H1 (cell line): ENCODE measurements at regions not wholly inside any gene's neighbourhood (a gene's known extent, or its start where the extent isn't known, plus 50 kb on each side); places are given as distances from the start of the nearest gene placed in this dataset.

Experiments used
- CTCF ChIA-PET: fragments of 300-600 bp; sonication (Branson Sonifier 250); formaldehyde crosslinking; loops from one replicate; lab custom pipeline; 2021; ENCODE audit not compliant: partially characterized antibody; lab: Charles Lee
- POLR2A ChIA-PET: fragments of 300-600 bp; sonication (Branson Sonifier 250); formaldehyde crosslinking; loops from one replicate; lab custom pipeline; 2021; ENCODE audit warnings: inconsistent platforms; ENCODE audit not compliant: partially characterized antibody; lab: Charles Lee
- DNase-seq, 2 experiments: peaks; one replicate each; pipeline versions ENCODE4 v3.0.0 to v3.0.0-alpha.2; 2010 to 2022; ENCODE audit warnings: low spot score in 2 of 2, low read depth in 1 of 2, mixed read lengths in 1 of 2
- FAIRE-seq: peaks from 2 replicates; lab custom pipeline; 2011; peaks lifted over from hg19 to GRCh38; lab: Jason Lieb, UNC
- H2AFZ ChIP-seq: 2 replicates; pipeline ENCODE4 v1.8.1; 2012; ENCODE audit warnings: low read length, inconsistent platforms
- H2AK5ac ChIP-seq: 2 replicates; pipeline ENCODE4 v1.6.1; 2013; ENCODE audit warnings: low read depth, low read length
- H2BK120ac ChIP-seq: replicated peaks from 2 replicates; pipeline ENCODE3; 2013; ENCODE audit warnings: low read depth, low read length, inconsistent platforms
- H2BK12ac ChIP-seq: 2 replicates; pipeline ENCODE4 v1.6.1; 2013; ENCODE audit warnings: low read depth, low read length
- H2BK15ac ChIP-seq: 2 replicates; pipeline ENCODE4 v1.6.1; 2013; ENCODE audit warnings: low read length
- H2BK20ac ChIP-seq: 2 replicates; pipeline ENCODE4 v1.6.1; 2013; ENCODE audit warnings: low read length
- H2BK5ac ChIP-seq: 2 replicates; pipeline ENCODE4 v1.6.1; 2013; ENCODE audit warnings: low read depth, low read length
- H3K14ac ChIP-seq: 2 replicates; pipeline ENCODE4 v1.6.1; 2013; ENCODE audit warnings: inconsistent platforms; ENCODE audit not compliant: insufficient read length
- H3K18ac ChIP-seq: 2 replicates; pipeline ENCODE4 v1.6.1; 2013; ENCODE audit warnings: low read length; ENCODE audit errors: extremely low read depth
- H3K23ac ChIP-seq: 2 replicates; pipeline ENCODE4 v1.6.1; 2013; ENCODE audit warnings: inconsistent platforms; ENCODE audit not compliant: insufficient read length
- H3K23me2 ChIP-seq: 2 replicates; pipeline ENCODE4 v1.6.1; 2013; ENCODE audit warnings: low read depth, low read length
- H3K27ac ChIP-seq: 2 replicates; pipeline ENCODE4 v1.6.1; 2011; ENCODE audit warnings: low read depth, low read length, inconsistent platforms
- H3K27me3 ChIP-seq, 4 experiments: replicated peaks in 1 of 4; 1 replicate in 1 of 4; 2 replicates in 3 of 4; pipeline versions ENCODE4 v1.6.1 to v1.8.1; 2011 to 2013; ENCODE audit warnings: low read length in 3 of 4, mild to moderate bottlenecking in 3 of 4, inconsistent platforms in 2 of 4, mixed read lengths in 2 of 4, moderate library complexity in 1 of 4; ENCODE audit not compliant: control insufficient read depth in 3 of 4, insufficient read depth in 3 of 4; ENCODE audit errors: extremely low read depth in 1 of 4
- H3K36me3 ChIP-seq, 4 experiments: 2 replicates each; pipeline versions ENCODE4 v1.6.1 to v1.8.1; 2011 to 2013; ENCODE audit warnings: mild to moderate bottlenecking in 4 of 4, low read length in 3 of 4, moderate library complexity in 2 of 4, control low read depth in 1 of 4, inconsistent platforms in 1 of 4; ENCODE audit not compliant: insufficient read depth in 4 of 4, control insufficient read depth in 2 of 4
- H3K4ac ChIP-seq: replicated peaks from 2 replicates; pipeline ENCODE3; 2013; ENCODE audit warnings: low read length, low read depth, mixed read lengths, inconsistent platforms; ENCODE audit not compliant: insufficient read length
- H3K4me1 ChIP-seq, 4 experiments: replicated peaks in 1 of 4; 1 replicate in 1 of 4; 2 replicates in 3 of 4; pipeline versions ENCODE4 v1.6.1 to v1.8.1; 2011 to 2013; ENCODE audit warnings: low read length in 3 of 4, inconsistent platforms in 2 of 4, mixed read lengths in 1 of 4; ENCODE audit not compliant: insufficient read depth in 4 of 4, control insufficient read depth in 3 of 4
- H3K4me2 ChIP-seq, 2 experiments: 2 replicates each; pipeline versions ENCODE4 v1.6.1 to v1.8.1; 2011 to 2013; ENCODE audit warnings: low read depth in 2 of 2, low read length in 2 of 2, control low read depth in 1 of 2, inconsistent platforms in 1 of 2, mild to moderate bottlenecking in 1 of 2; ENCODE audit not compliant: insufficient read depth in 1 of 2
- H3K4me3 ChIP-seq, 4 experiments: fragments of 200-600, 300-600 bp in 1 of 4; sonication (generic), shearing (Covaris generic), sonication (Bioruptor Twin) in 1 of 4; 2 replicates each; pipeline versions ENCODE4 v1.5.1 to v1.8.1; 2011 to 2016; ENCODE audit warnings: low read length in 4 of 4, low read depth in 3 of 4, control low read depth in 2 of 4, inconsistent platforms in 2 of 4, mild to moderate bottlenecking in 2 of 4, mixed read lengths in 1 of 4, moderate library complexity in 1 of 4; ENCODE audit not compliant: insufficient read depth in 2 of 4; ENCODE audit errors: extremely low read depth in 1 of 4
- H3K56ac ChIP-seq: replicated peaks from 2 replicates; pipeline ENCODE3; 2013; ENCODE audit warnings: low read depth, mild to moderate bottlenecking, mixed read lengths, low read length, inconsistent platforms; ENCODE audit not compliant: insufficient read length
- H3K79me1 ChIP-seq: 2 replicates; pipeline ENCODE4 v1.6.1; 2013; ENCODE audit warnings: low read depth, low read length, control low read depth
- H3K79me2 ChIP-seq, 2 experiments: 2 replicates each; pipeline versions ENCODE4 v1.6.1 to v1.8.1; 2012 to 2013; ENCODE audit warnings: low read length in 2 of 2, mild to moderate bottlenecking in 2 of 2, inconsistent platforms in 1 of 2; ENCODE audit not compliant: insufficient read depth in 2 of 2, control insufficient read depth in 1 of 2
- H3K9ac ChIP-seq, 4 experiments: replicated peaks in 1 of 4; 1 replicate in 1 of 4; 2 replicates in 3 of 4; pipeline versions ENCODE4 v1.6.1 to v1.8.1; 2011 to 2013; ENCODE audit warnings: low read depth in 3 of 4, low read length in 3 of 4, control low read depth in 2 of 4, mild to moderate bottlenecking in 2 of 4, moderate library complexity in 2 of 4, inconsistent platforms in 1 of 4; ENCODE audit errors: extremely low read depth in 1 of 4
- H3K9me3 ChIP-seq, 2 experiments: 2 replicates each; pipeline versions ENCODE4 v1.6.1 to v1.8.1; 2012 to 2013; ENCODE audit warnings: mild to moderate bottlenecking in 2 of 2, moderate library complexity in 2 of 2, control low read depth in 1 of 2, inconsistent platforms in 1 of 2, low read depth in 1 of 2, low read length in 1 of 2, mixed read lengths in 1 of 2; ENCODE audit not compliant: insufficient read depth in 2 of 2
- H4K20me1 ChIP-seq, 2 experiments: replicated peaks in 1 of 2; 2 replicates each; pipeline versions ENCODE3 to v1.8.1; 2011 to 2013; ENCODE audit warnings: inconsistent platforms in 2 of 2, low read length in 2 of 2, mild to moderate bottlenecking in 1 of 2; ENCODE audit not compliant: insufficient read depth in 2 of 2, control insufficient read depth in 1 of 2
- H4K5ac ChIP-seq: 2 replicates; pipeline ENCODE4 v1.6.1; 2013; ENCODE audit warnings: low read length, low read depth, mixed read lengths, inconsistent platforms; ENCODE audit not compliant: insufficient read length
- H4K8ac ChIP-seq: 2 replicates; pipeline ENCODE4 v1.8.0; 2013; ENCODE audit warnings: mild to moderate bottlenecking, moderate library complexity, low read length, inconsistent platforms; ENCODE audit not compliant: insufficient read depth; ENCODE audit errors: extremely low read depth
- H4K91ac ChIP-seq: replicated peaks from 2 replicates; pipeline ENCODE3; 2013; ENCODE audit warnings: low read length, mixed read lengths, inconsistent platforms; ENCODE audit not compliant: insufficient read length
- ASH2L ChIP-seq: fragments of 200-600, 300-600 bp; sonication (generic); IDR thresholded peaks from one replicate; pipeline ENCODE4 v1.7.1; 2017; ENCODE audit warnings: low read length
- CBX5 ChIP-seq: fragments of 300-800, 300-1000 bp; sonication (generic); IDR thresholded peaks from 2 replicates; pipeline ENCODE4 v1.7.1; 2016; ENCODE audit warnings: antibody characterized with exemption, low read length, low read depth
- CEBPB ChIP-seq: IDR thresholded peaks from 2 replicates; pipeline ENCODE4 v1.6.1; 2012; ENCODE audit warnings: low read depth, low read length
- CHD1 ChIP-seq: IDR thresholded peaks from 2 replicates; pipeline ENCODE4 v1.6.1; 2012; ENCODE audit warnings: low read depth, low read length, improper control_type of control experiment
- FOSL1 ChIP-seq: IDR thresholded peaks from 2 replicates; pipeline ENCODE4 v1.6.1; 2011; ENCODE audit warnings: mild to moderate bottlenecking, low read depth, low read length, moderate library complexity; ENCODE audit not compliant: insufficient read depth
- GTF2F1 ChIP-seq: IDR thresholded peaks from 2 replicates; pipeline ENCODE4 v1.6.1; 2012; ENCODE audit warnings: low read depth, low read length, improper control_type of control experiment, borderline replicate concordance
- HDAC2 ChIP-seq, 2 experiments: fragments of 300-600 bp in 1 of 2; sonication (generic) in 1 of 2; IDR thresholded peaks; 2 replicates each; pipeline ENCODE4 v1.6.1; 2011 to 2012; ENCODE audit warnings: low read depth in 2 of 2, low read length in 2 of 2, mild to moderate bottlenecking in 2 of 2, moderate library complexity in 2 of 2, borderline replicate concordance in 1 of 2, inconsistent platforms in 1 of 2
- KDM1A ChIP-seq: fragments of 200-600, 300-600 bp; sonication (generic); IDR thresholded peaks from 2 replicates; pipeline ENCODE4 v1.7.1; 2016; ENCODE audit warnings: mild to moderate bottlenecking, low read length, borderline replicate concordance
- KDM4A ChIP-seq: IDR thresholded peaks from one replicate; pipeline ENCODE4 v1.7.1; 2012; ENCODE audit warnings: low read depth, mild to moderate bottlenecking, moderate library complexity, low read length, inconsistent platforms; ENCODE audit not compliant: severe bottlenecking
- MAFK ChIP-seq: IDR thresholded peaks from 2 replicates; pipeline ENCODE4 v1.6.1; 2012; ENCODE audit warnings: low read depth, mild to moderate bottlenecking, improper control_type of control experiment, low read length
- PHF8 ChIP-seq: fragments of 200-600 bp; sonication (generic); conservative IDR thresholded peaks from 2 replicates; pipeline ENCODE4 v1.7.1; 2012; ENCODE audit warnings: low read depth, mild to moderate bottlenecking, inconsistent platforms, low read length, moderate library complexity
- RNF2 ChIP-seq: fragments of 200-900, 300-1000 bp; sonication (generic); IDR thresholded peaks from 2 replicates; pipeline ENCODE4 v1.7.1; 2016; ENCODE audit warnings: borderline replicate concordance, low read depth, mild to moderate bottlenecking, antibody characterized with exemption, low read length; ENCODE audit not compliant: poor library complexity, severe bottlenecking; ENCODE audit errors: missing control alignments
- RXRA ChIP-seq: IDR thresholded peaks from 2 replicates; pipeline ENCODE4 v1.6.1; 2011; ENCODE audit warnings: low read depth, mild to moderate bottlenecking, low read length, moderate library complexity; ENCODE audit not compliant: insufficient read depth
- SP1 ChIP-seq: IDR thresholded peaks from 2 replicates; pipeline ENCODE4 v1.6.1; 2011; ENCODE audit warnings: low read depth, low read length
- TEAD4 ChIP-seq: IDR thresholded peaks from 2 replicates; pipeline ENCODE4 v1.6.1; 2012; ENCODE audit warnings: low read depth, low read length, inconsistent platforms, mixed read lengths
- YY1 ChIP-seq: IDR thresholded peaks from 2 replicates; pipeline ENCODE4 v1.6.1; 2011; ENCODE audit warnings: low read depth, mild to moderate bottlenecking, low read length
- ZNF274 ChIP-seq: IDR thresholded peaks from 2 replicates; pipeline ENCODE4 v1.7.0; 2012; ENCODE audit warnings: low read length, borderline replicate concordance; ENCODE audit errors: extremely low read depth

DNA sequence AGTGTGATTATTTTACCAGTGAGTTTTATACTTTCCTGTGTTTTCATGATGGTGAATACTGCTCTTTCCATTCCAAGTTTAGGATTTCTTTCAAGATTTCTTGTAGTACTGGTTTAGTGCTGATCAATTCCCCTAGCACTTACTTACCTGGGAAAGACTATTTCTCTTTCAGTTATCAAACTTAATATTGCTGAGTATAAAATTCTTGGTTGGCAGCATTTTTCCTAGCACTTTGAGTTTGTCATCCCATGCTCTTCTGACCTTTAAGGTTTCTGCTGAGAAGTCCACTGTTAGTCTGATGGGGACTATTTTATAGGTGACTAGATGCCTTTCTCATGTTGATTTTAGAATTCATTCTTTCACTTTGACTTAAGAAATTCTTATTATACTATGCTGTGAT is 842.8 kb upstream of the CITED2 start:
- no peak overlapping the region for H2BK5ac ChIP-seq
- CTCF ChIA-PET = no interaction called here
- no peak for TF ChIP-seq PHF8
- TF ChIP-seq ZNF274 = no peak
- TF ChIP-seq CHD1 = no peak
- TF ChIP-seq GTF2F1 = no peak
- no peak for TF ChIP-seq TEAD4
- no peak for TF ChIP-seq CEBPB
- TF ChIP-seq KDM4A = no peak
- no peak for TF ChIP-seq HDAC2 (IDR thresholded peaks at IDR 0.05; ENCODE audit: borderline replicate concordance in 1 of 2, low read depth in 2 of 2, low read length in 2 of 2)
- no peak for TF ChIP-seq RXRA
- no peak for TF ChIP-seq FOSL1
- TF ChIP-seq ASH2L = no peak
- TF ChIP-seq RNF2 = no peak
- TF ChIP-seq YY1 = no peak
- no peak for TF ChIP-seq MAFK
- no peak for TF ChIP-seq SP1
- no peak for TF ChIP-seq CBX5
- no peak for TF ChIP-seq KDM1A

More for the DNA sequence above, 842.8 kb upstream of the CITED2 start:
- Histone ChIP-seq H3K9ac (no peak overlapping the region), H3K23ac (no peak overlapping the region), H3K9me3 (peaks cover 0 to 8% of the 10 kb centered on the region in 2 experiments; a peak in 2 of 4 replicates), H4K91ac (no peak overlapping the region), H3K23me2 (no peaks in the 10 kb centered on the region), H3K27me3 (no peaks in the 10 kb centered on the region), H2BK12ac (no peak overlapping the region), H3K79me2 (no peaks in the 10 kb centered on the region), H2BK120ac (no peak overlapping the region), H4K5ac (no peak overlapping the region), H3K27ac (no peak overlapping the region), H2AFZ (no peak overlapping the region), H3K4ac (no peak overlapping the region), H3K36me3 (no peaks in the 10 kb centered on the region), H3K4me1 (no peaks in the 10 kb centered on the region), H3K4me3 (no peak overlapping the region), H3K18ac (no peak overlapping the region), H3K4me2 (no peak overlapping the region), H2BK20ac (no peak overlapping the region), H4K8ac (no peak overlapping the region), H2BK15ac (no peak overlapping the region), H3K79me1 (no peaks in the 10 kb centered on the region), H3K14ac (no peak overlapping the region), H2AK5ac (no peak overlapping the region), H3K56ac (no peak overlapping the region), H4K20me1 (no peaks in the 10 kb centered on the region)
- FAIRE-seq = no peak
- POLR2A ChIA-PET = no interaction called here
- DNase-seq = no peak
